Adrenal gland (tissue), 9 donors: ENCODE measurements at regions not wholly inside any gene's neighbourhood (a gene's known extent, or its start where the extent isn't known, plus 50 kb on each side); places are given as distances from the start of the nearest gene placed in this dataset.

Experiments used
- DNase-seq, 7 donors: peaks; one replicate each; pipeline ENCODE4 v3.0.0-alpha.2; 2019 to 2020
- H3K27ac ChIP-seq, 5 donors: fragments of 200-600 bp; sonication (generic) in 4 of 5; 1 replicate in 3 of 5; 2 replicates in 2 of 5; pipeline versions ENCODE4 v1.5.1 to v1.8.0; 2016 to 2020; ENCODE audit warnings: mild to moderate bottlenecking in 1 of 5
- H3K27me3 ChIP-seq: fragments of 200-600 bp; 2 replicates; pipeline ENCODE4 v1.8.0; 2021
- H3K36me3 ChIP-seq, 2 donors: fragments of 200-600 bp; replicated peaks in 1 of 2; 1 replicate in 1 of 2; 2 replicates in 1 of 2; pipeline versions ENCODE4 v1.5.1 to v1.8.0; 2018 to 2022
- H3K4me1 ChIP-seq, 2 donors: fragments of 200-600 bp; replicated peaks in 1 of 2; 1 replicate in 1 of 2; 2 replicates in 1 of 2; pipeline versions ENCODE4 v1.5.1 to v1.8.0; 2018 to 2021
- H3K4me3 ChIP-seq, 4 donors: fragments of 200-600 bp; sonication (generic) in 3 of 4; one replicate each; pipeline ENCODE4 v1.5.1; 2016 to 2018
- H3K9me3 ChIP-seq, 3 donors: fragments of 200-600 bp; sonication (generic) in 1 of 3; replicated peaks in 1 of 3; 1 replicate in 2 of 3; 2 replicates in 1 of 3; pipeline versions ENCODE4 v1.5.1 to v1.8.0; 2016 to 2021
- POLR2A ChIP-seq, 2 donors: fragments of 450-650 bp; IDR thresholded peaks; one replicate each; pipeline ENCODE4 v1.6.1; 2017; ENCODE audit warnings: antibody characterized with exemption in 2 of 2, mild to moderate bottlenecking in 2 of 2, moderate library complexity in 1 of 2
- WGBS, 4 donors: extraction: QIAGEN DNeasy Blood & Tissue Kit in 2 of 4; methylation state at CpG; one replicate each; pipeline versions ENCODE4 v1.1.5 to v1.1.7; 2013 to 2017; 5-methylcytosine and 5-hydroxymethylcytosine counted together
- intact Hi-C, 2 donors: fragments of 100-400 bp; cut with DNase I; formaldehyde crosslinking; loops; one replicate each; pipeline versions ENCODE4 v1.14.1 to v1.15.0; 2022 to 2023
- TF ChIP-seq, protein P1 (sequence below), 6 experiments: fragments of 450-650 bp in 4 of 6; fragments of 200-600 bp in 2 of 6; sonication (generic) in 1 of 6; IDR thresholded peaks; 1 replicate in 5 of 6; 2 replicates in 1 of 6; pipeline versions ENCODE4 v1.5.1 to v1.8.0; 2016 to 2021; ENCODE audit warnings: antibody characterized with exemption in 6 of 6, mild to moderate bottlenecking in 2 of 6, moderate library complexity in 1 of 6
- donor health status: healthy with polysubstance abuse.
- donor health status: Bipolar disorder and iron deficiency.
- donor health status: DM: yes; HTN: yes; CAD: no.
- donor health status: DM: no; HTN: no; CAD: no.
- donor health status: DM: no; HTN: no; CAD: no.

DNA sequence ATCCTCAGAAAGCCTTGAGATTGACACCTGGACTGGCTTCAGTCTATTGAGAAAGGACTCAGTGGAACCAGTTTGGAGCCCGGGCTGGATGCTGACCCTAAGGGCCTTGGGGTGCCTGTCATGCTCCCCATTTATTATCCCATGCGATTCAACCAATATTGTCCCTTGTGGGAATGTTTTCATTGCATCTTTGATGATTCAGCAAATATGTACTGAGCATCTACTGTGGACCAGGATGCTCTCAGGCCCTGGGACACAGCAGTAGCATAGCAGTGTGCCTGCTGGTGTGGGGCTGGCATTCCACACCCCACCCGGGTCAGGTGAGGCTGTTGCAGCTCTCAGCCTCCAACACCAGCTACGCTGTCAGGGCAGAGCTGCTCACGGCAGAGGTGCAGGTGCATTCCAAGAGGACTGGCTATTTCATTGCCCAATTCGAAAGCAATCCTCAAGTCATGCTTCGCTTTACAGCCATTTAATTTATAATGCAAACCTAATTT, 586.0 kb downstream of the TCERG1L start:
- H3K27ac ChIP-seq: no peak overlapping the region
- WGBS, 4 donors: 77 to 93% (median 84%) methylated on average over 7 of the region's 7 CpGs
- DNase-seq: no peak
- no peaks in the 10 kb centered on the region for H3K27me3 ChIP-seq
- intact Hi-C loops: no loop called here
- H3K9me3 ChIP-seq: no peaks in the 10 kb centered on the region
- no peaks in the 10 kb centered on the region for H3K4me1 ChIP-seq
- no peak overlapping the region for H3K4me3 ChIP-seq
- TF ChIP-seq, protein P1, sequence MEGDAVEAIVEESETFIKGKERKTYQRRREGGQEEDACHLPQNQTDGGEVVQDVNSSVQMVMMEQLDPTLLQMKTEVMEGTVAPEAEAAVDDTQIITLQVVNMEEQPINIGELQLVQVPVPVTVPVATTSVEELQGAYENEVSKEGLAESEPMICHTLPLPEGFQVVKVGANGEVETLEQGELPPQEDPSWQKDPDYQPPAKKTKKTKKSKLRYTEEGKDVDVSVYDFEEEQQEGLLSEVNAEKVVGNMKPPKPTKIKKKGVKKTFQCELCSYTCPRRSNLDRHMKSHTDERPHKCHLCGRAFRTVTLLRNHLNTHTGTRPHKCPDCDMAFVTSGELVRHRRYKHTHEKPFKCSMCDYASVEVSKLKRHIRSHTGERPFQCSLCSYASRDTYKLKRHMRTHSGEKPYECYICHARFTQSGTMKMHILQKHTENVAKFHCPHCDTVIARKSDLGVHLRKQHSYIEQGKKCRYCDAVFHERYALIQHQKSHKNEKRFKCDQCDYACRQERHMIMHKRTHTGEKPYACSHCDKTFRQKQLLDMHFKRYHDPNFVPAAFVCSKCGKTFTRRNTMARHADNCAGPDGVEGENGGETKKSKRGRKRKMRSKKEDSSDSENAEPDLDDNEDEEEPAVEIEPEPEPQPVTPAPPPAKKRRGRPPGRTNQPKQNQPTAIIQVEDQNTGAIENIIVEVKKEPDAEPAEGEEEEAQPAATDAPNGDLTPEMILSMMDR (IDR thresholded peaks at IDR 0.05): no peak
- no peak for TF ChIP-seq POLR2A (IDR thresholded peaks at IDR 0.05)
- no peaks in the 10 kb centered on the region for H3K36me3 ChIP-seq

DNA sequence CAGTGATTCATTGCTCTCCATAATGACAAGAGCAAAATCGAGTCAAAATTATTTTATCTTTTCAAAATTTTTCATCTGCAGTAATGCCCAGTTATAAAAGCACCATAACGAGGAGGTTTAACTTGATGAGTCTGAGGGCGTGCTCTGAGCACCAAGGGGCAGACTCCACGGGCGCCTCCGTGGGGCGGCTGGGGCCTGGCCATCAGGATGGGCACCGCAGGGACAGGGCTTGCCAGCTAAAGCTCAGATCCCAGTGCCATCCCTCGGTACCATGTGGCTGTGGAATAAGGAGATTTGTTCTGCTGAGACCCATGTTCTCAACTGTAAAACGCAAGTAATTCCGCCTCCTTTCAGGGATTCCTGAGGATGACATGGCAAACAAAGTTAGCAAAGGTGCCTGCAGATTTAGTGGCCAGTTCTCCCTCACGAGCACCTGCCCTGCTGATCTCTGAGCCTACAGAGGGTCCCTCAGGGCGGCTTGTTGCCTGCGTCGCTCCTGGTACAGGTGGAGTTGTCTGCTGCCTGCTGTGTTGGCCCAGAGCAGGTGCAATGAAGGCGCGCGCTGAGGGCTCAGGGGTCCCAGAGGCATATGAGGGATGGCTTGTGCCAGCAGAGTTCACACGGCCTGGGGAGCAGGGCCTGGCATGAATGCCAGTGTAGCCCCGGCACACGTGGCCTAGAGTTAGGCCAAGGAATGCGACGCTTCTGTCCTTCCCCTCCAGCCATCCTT, 584.4 kb downstream of the TCERG1L start:
- H3K27me3 ChIP-seq: no peaks in the 10 kb centered on the region
- DNase-seq: no peak
- H3K4me3 ChIP-seq: no peak overlapping the region
- H3K36me3 ChIP-seq: no peaks in the 10 kb centered on the region
- H3K27ac ChIP-seq: no peak overlapping the region
- TF ChIP-seq, protein P1 (IDR thresholded peaks at IDR 0.05): no peak
- TF ChIP-seq POLR2A (IDR thresholded peaks at IDR 0.05): no peak
- intact Hi-C loops: no loop called here
- WGBS, 4 donors: 75 to 87% (median 82%) methylated on average over 9 to 23 of the region's 23 CpGs
- H3K9me3 ChIP-seq: no peaks in the 10 kb centered on the region
- H3K4me1 ChIP-seq: no peaks in the 10 kb centered on the region

DNA sequence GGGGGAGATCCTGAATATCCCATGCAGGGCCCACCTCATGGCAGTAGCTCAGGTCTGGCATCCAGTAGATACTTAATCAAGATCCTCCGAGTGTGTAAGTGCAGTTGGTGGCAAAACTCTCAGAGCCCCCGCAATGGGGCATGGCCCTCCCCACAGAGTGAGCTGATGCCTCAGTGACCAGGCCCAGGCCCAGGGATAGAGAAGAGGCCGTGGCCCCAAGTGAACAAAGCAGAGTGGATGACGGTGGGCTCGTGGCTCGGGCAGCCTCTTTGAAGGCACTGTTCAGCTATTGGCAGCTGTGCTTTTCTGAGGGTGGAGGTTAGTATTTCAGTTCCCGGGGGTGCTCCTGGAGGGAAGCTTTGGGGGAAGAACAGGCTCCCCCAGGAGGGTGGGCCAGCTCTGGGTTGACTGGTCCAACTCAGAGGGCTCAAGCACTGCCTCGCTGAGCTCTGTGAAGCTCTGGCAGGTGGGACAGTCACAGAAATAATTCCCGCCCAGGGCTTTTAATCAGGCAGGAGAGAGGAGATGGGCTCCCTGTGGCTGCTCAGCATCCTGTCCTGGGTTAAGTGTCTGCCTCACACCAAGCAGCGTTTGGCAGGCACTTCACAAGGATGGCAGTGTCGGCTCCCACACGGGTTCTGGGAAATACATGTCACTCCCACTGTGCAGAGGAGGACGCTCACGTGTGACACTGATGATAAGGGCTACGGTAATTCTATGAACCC, 583.6 kb downstream of the TCERG1L start:
- Histone ChIP-seq H3K36me3 (no peaks in the 10 kb centered on the region), H3K27me3 (no peaks in the 10 kb centered on the region), H3K27ac (no peak overlapping the region), H3K4me3 (no peak overlapping the region), H3K4me1 (no peaks in the 10 kb centered on the region), H3K9me3 (no peaks in the 10 kb centered on the region)
- no peak for DNase-seq
- TF ChIP-seq, protein P1 (IDR thresholded peaks at IDR 0.05): no peak
- no peak for TF ChIP-seq POLR2A (IDR thresholded peaks at IDR 0.05)
- 57 to 77% (median 70%) methylated on average over 10 to 15 of the region's 15 CpGs for WGBS, 4 donors
- intact Hi-C loops: no loop called here

DNA sequence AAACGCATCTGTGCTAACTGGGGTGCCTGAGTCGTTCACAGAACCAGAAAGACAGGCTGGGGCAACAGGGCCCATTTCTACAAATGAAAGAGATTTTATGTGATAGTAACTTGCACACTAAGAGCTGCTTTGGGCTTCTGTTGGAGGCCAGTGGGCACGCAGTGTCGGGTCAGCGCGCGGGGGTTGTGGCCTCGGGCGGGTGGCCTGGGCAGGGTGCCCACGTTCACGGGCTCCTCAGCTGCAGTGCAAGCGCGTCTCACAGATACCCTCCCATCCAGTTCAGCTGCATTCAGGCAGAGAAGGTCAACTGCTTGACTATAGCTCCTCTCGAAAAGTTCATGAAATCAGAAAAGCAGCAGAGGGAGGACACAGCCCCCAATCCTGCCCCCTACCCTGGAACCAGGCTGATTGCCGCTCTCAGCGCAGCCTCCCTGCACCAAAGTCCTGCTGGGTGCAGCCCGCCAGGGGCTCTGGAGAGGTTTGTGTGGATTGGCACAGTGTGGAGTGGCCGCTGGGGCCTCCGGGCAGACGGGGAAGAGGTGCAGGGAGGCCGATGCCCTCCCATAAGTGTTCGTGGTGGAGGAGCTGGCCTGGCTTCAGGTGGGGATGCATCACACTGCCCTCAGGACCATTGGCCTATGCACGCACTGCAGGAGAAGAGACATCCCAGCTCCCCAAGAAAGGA, 582.8 kb downstream of the TCERG1L start:
- WGBS, 4 donors: 81 to 88% (median 83%) methylated on average over 16 to 23 of the region's 23 CpGs
- intact Hi-C loops: no loop called here
- no peak for DNase-seq
- Histone ChIP-seq H3K9me3 (no peaks in the 10 kb centered on the region), H3K4me3 (no peak overlapping the region), H3K4me1 (no peaks in the 10 kb centered on the region), H3K36me3 (no peaks in the 10 kb centered on the region), H3K27ac (no peak overlapping the region), H3K27me3 (no peaks in the 10 kb centered on the region)
- TF ChIP-seq, protein P1 (IDR thresholded peaks at IDR 0.05): no peak
